Kidney epithelial cell (primary cell): ENCODE measurements at regions not wholly inside any gene's neighbourhood (a gene's known extent, or its start where the extent isn't known, plus 50 kb on each side); places are given as distances from the start of the nearest gene placed in this dataset.

Experiments
- DNase-seq: peaks from one replicate; pipeline ENCODE4 v3.0.0-alpha.2; 2010; ENCODE audit warnings: low read depth
- H3K27me3 ChIP-seq: 2 replicates; pipeline ENCODE4 v1.6.0; 2011; ENCODE audit warnings: low read length; ENCODE audit not compliant: control insufficient read depth, insufficient read depth
- H3K36me3 ChIP-seq: 2 replicates; pipeline ENCODE4 v1.5.1; 2011; ENCODE audit warnings: low read length; ENCODE audit not compliant: control insufficient read depth, insufficient read depth
- H3K4me3 ChIP-seq: 2 replicates; pipeline ENCODE4 v1.5.1; 2011; ENCODE audit warnings: low read depth, mild to moderate bottlenecking, control low read depth, low read length
- CTCF ChIP-seq: IDR thresholded peaks from 2 replicates; pipeline ENCODE4 v1.5.1; 2011; ENCODE audit warnings: mild to moderate bottlenecking, moderate library complexity, low read length, control low read depth, inconsistent platforms; ENCODE audit not compliant: insufficient read depth, poor library complexity, severe bottlenecking

- DNase-seq: no peak
- TF ChIP-seq CTCF: no peak
- Histone ChIP-seq H3K27me3 (no peaks in the 10 kb centered on the region), H3K36me3 (no peaks in the 10 kb centered on the region), H3K4me3 (no peak overlapping the region)
Observed at GRCh38 chr17:33982909-33983308, 272.2 kb upstream of the CCL2 start.

- no peak for DNase-seq
Observed at GRCh38 chr17:33983824-33984574, 271.1 kb upstream of the CCL2 start.

DNA sequence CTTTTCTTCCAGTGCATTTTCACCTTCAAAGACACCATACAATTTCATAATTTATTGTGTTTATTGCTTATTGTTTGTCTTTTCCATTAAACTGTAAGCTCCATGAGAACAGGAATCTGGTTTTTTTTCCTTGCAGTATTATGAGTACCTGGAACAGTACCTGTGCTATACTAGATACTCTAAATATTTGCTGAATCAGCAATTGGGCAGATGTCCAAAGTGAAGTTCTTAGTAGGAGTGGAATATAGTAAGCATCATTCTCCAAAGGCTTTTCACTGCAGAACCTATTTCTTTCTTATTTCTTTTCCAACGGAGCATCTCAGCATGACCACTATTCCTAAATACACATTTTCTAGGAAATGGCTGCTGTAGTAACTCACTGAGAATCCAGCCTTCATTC lies 269.0 kb upstream of the CCL2 start:
- H3K4me3 ChIP-seq: no peak overlapping the region
- no peak for DNase-seq
- H3K27me3 ChIP-seq: no peaks in the 10 kb centered on the region
- TF ChIP-seq CTCF: no peak
- H3K36me3 ChIP-seq: no peaks in the 10 kb centered on the region

More at GRCh38 chr17:33983824-33984574, 271.1 kb upstream of the CCL2 start:
- no peak for TF ChIP-seq CTCF
- Histone ChIP-seq H3K27me3 (no peaks in the 10 kb centered on the region), H3K36me3 (no peaks in the 10 kb centered on the region), H3K4me3 (no peak overlapping the region)

DNA sequence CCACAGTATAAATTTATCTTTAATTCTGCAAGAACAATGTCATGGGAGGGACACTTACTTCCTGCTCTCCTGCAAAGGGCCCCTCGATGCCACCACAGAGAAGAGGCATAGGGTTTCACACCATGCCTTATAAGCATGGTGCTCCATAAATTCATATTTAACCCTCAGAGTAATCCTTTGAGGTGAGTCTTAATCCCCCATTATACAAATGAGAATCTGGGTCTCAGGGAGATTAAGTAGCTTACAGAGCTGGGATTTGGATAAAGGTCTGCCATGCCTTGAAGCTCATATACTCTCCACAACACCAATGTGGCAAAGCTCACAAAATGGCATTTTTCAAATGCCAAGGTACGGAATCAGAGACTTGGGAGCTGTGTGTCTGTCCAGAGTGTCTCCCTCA lies 268.5 kb upstream of the CCL2 start:
- TF ChIP-seq CTCF: no peak
- no peak for DNase-seq

DNA sequence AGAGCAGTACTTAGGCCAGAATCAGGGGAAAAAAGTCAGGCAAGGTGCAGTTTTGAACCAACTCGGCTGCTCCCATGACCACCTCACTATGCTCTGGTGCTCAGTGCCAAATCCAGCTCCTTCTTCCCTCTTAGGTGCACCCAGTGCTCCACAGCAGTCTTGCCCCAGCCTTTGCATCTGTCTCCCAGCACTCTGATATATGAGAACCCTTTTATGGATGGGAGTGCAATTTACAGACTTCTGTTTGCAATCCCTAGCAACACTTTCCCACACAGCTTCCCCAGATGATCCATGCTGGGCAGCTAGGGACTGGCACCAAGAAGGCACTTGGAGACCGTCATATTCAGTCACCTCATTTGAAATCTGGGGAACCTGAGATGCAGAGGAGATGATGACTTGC lies 267.9 kb upstream of the CCL2 start:
- no peaks in the 10 kb centered on the region for H3K27me3 ChIP-seq
- H3K36me3 ChIP-seq: no peaks in the 10 kb centered on the region
- no peak for DNase-seq
- H3K4me3 ChIP-seq: no peak overlapping the region
- no peak for TF ChIP-seq CTCF

More for the DNA sequence above, 268.5 kb upstream of the CCL2 start:
- H3K36me3 ChIP-seq: no peaks in the 10 kb centered on the region
- H3K27me3 ChIP-seq: no peaks in the 10 kb centered on the region
- H3K4me3 ChIP-seq: no peak overlapping the region
